ENCODE measurements at regions not wholly inside any gene's neighbourhood (a gene's known extent, or its start where the extent isn't known, plus 50 kb on each side); places are given as distances from the start of the nearest gene placed in this dataset.

- DNase-seq, result no peak
These were observed 58.1 kb upstream of the DYNAP start for GRCh38 chr18:54532962-54533361.

All from stimulated activated CD4-positive, alpha-beta T cell treated with anti-CD3 and anti-CD28 coated beads, Interleukin-4, amount 100 ng/mL, for 24 hours (primary cell).